HK-2 (cell line): ENCODE measurements at regions not wholly inside any gene's neighbourhood (a gene's known extent, or its start where the extent isn't known, plus 50 kb on each side); places are given as distances from the start of the nearest gene placed in this dataset.
"Not testable (repeated sequence)": the region's sequence is repeated elsewhere in the genome, so short reads cannot be mapped to it uniquely, and the experiment has no call there.

Experiments
- DNase-seq: peaks from one replicate; pipeline ENCODE4 v3.0.0-alpha.2; 2018; ENCODE audit not compliant: unreplicated experiment

GRCh38 chr4:112076919-112077608 is 68.2 kb upstream of the FAM241A start:
- no peak for DNase-seq

- no peak for DNase-seq
These were observed 67.5 kb upstream of the FAM241A start for GRCh38 chr4:112077743-112078142.

- no peak for DNase-seq
These were observed 62.2 kb upstream of the FAM241A start for GRCh38 chr4:112082954-112083586.

GRCh38 chr4:112083587-112084347 is 61.5 kb upstream of the FAM241A start:
- DNase-seq = no peak

- no peak for DNase-seq
These were observed 59.9 kb upstream of the FAM241A start for GRCh38 chr4:112085156-112086035.

- DNase-seq = no peak
These were observed 59.2 kb upstream of the FAM241A start for GRCh38 chr4:112086036-112086434.

- not testable (repeated sequence) for DNase-seq
These were observed 58.6 kb upstream of the FAM241A start for GRCh38 chr4:112086661-112087060.

- DNase-seq = not testable (repeated sequence)
These were observed 52.9 kb upstream of the FAM241A start for GRCh38 chr4:112092330-112092729.

- DNase-seq = no peak
These were observed 51.5 kb upstream of the FAM241A start for GRCh38 chr4:112093636-112094202.

- DNase-seq = no peak
These were observed 50.9 kb upstream of the FAM241A start for GRCh38 chr4:112094330-112094729.
